Skeletal muscle cell (primary cell): ENCODE measurements at regions not wholly inside any gene's neighbourhood (a gene's known extent, or its start where the extent isn't known, plus 50 kb on each side); places are given as distances from the start of the nearest gene placed in this dataset.
"Not testable (repeated sequence)": the region's sequence is repeated elsewhere in the genome, so short reads cannot be mapped to it uniquely, and the experiment has no call there.

Experiments used
- DNase-seq: peaks from one replicate; pipeline ENCODE4 v3.0.0-alpha.2; 2010; ENCODE audit warnings: low read depth
- H3K4me3 ChIP-seq: 2 replicates; pipeline ENCODE4 v1.5.1; 2011; ENCODE audit warnings: low read depth, mild to moderate bottlenecking, control low read depth, low read length, moderate library complexity

GRCh38 chr4:153095448-153096204, 108.6 kb upstream of the TRIM2 start:
- DNase-seq, result no peak
- H3K4me3 ChIP-seq, result no peak overlapping the region

GRCh38 chr4:153096344-153096743, 107.9 kb upstream of the TRIM2 start:
- DNase-seq, result no peak
- no peak overlapping the region for H3K4me3 ChIP-seq

GRCh38 chr4:153098427-153098826, 105.8 kb upstream of the TRIM2 start:
- H3K4me3 ChIP-seq, result no peak overlapping the region
- DNase-seq, result no peak

GRCh38 chr4:153099391-153100140, 104.7 kb upstream of the TRIM2 start:
- H3K4me3 ChIP-seq, result no peak overlapping the region
- no peak for DNase-seq

- not testable (repeated sequence) for H3K4me3 ChIP-seq, DNase-seq
Measured at GRCh38 chr4:153106736-153107135, 97.5 kb upstream of the TRIM2 start.

- H3K4me3 ChIP-seq, result no peak overlapping the region
- DNase-seq, result no peak
Measured at GRCh38 chr4:153107246-153107645, 97.0 kb upstream of the TRIM2 start.

GRCh38 chr4:153109296-153109849, 94.9 kb upstream of the TRIM2 start:
- no peak overlapping the region for H3K4me3 ChIP-seq
- no peak for DNase-seq

- H3K4me3 ChIP-seq, result no peak overlapping the region
- DNase-seq, result no peak
Measured at GRCh38 chr4:153110739-153111138, 93.5 kb upstream of the TRIM2 start.

GRCh38 chr4:153111426-153112040, 92.7 kb upstream of the TRIM2 start:
- H3K4me3 ChIP-seq, result no peak overlapping the region
- DNase-seq, result no peak

GRCh38 chr4:153112041-153112441, 92.2 kb upstream of the TRIM2 start:
- no peak for DNase-seq
- H3K4me3 ChIP-seq, result no peak overlapping the region

GRCh38 chr4:153113061-153113837, 91.0 kb upstream of the TRIM2 start:
- H3K4me3 ChIP-seq, result no peak overlapping the region
- DNase-seq, result peak; percentile 23

GRCh38 chr4:153113838-153114105, 90.5 kb upstream of the TRIM2 start:
- no peak overlapping the region for H3K4me3 ChIP-seq
- DNase-seq, result no peak

GRCh38 chr4:153114771-153115321, 89.4 kb upstream of the TRIM2 start:
- DNase-seq, result peak; percentile 48
- H3K4me3 ChIP-seq, result no peak overlapping the region

- peak; percentile 67 for DNase-seq
- H3K4me3 ChIP-seq, result no peak overlapping the region
Measured at GRCh38 chr4:153115322-153116290, 88.6 kb upstream of the TRIM2 start.

- no peak overlapping the region for H3K4me3 ChIP-seq
- no peak for DNase-seq
Measured at GRCh38 chr4:153116291-153116680, 88.0 kb upstream of the TRIM2 start.

GRCh38 chr4:153116801-153117200, 87.4 kb upstream of the TRIM2 start:
- no peak for DNase-seq
- no peak overlapping the region for H3K4me3 ChIP-seq

- H3K4me3 ChIP-seq, result no peak overlapping the region
- no peak for DNase-seq
Measured at GRCh38 chr4:153117554-153117953, 86.7 kb upstream of the TRIM2 start.

- no peak for DNase-seq
- H3K4me3 ChIP-seq, result no peak overlapping the region
Measured at GRCh38 chr4:153119626-153120025, 84.6 kb upstream of the TRIM2 start.
